ENCODE measurements at regions not wholly inside any gene's neighbourhood (a gene's known extent, or its start where the extent isn't known, plus 50 kb on each side); places are given as distances from the start of the nearest gene placed in this dataset.
"Not testable (repeated sequence)": the region's sequence is repeated elsewhere in the genome, so short reads cannot be mapped to it uniquely, and the experiment has no call there.

DNA sequence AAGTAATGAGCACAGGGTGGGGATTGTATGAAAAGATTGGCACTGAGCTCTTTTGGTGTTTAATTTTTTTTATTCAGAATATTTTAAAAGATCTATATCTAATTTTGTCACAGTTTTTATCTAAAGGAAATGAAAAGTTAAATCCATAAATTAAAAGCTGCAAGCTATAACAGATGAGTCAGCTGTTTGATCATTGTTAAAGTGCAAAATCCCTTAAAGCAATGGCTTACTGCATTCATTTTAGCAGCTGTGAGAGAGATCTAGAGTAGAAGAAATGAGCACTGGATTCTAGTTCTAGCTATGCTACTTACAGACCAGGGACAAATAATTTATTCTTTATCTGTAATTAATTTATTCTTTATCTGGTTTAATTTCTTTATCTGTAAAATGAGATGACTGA, 245.9 kb downstream of the CD109 start:
- H3K4me3 ChIP-seq, result no peak overlapping the region
- intact Hi-C loops (cut with DNase I; ENCODE audit: low total_unique reads), result no loop called here
- DNase-seq, result no peak
- H3K27me3 ChIP-seq, result no peaks in the 10 kb centered on the region
- TF ChIP-seq POLR2A (IDR thresholded peaks at IDR 0.05), result no peak
- TF ChIP-seq, protein P1, sequence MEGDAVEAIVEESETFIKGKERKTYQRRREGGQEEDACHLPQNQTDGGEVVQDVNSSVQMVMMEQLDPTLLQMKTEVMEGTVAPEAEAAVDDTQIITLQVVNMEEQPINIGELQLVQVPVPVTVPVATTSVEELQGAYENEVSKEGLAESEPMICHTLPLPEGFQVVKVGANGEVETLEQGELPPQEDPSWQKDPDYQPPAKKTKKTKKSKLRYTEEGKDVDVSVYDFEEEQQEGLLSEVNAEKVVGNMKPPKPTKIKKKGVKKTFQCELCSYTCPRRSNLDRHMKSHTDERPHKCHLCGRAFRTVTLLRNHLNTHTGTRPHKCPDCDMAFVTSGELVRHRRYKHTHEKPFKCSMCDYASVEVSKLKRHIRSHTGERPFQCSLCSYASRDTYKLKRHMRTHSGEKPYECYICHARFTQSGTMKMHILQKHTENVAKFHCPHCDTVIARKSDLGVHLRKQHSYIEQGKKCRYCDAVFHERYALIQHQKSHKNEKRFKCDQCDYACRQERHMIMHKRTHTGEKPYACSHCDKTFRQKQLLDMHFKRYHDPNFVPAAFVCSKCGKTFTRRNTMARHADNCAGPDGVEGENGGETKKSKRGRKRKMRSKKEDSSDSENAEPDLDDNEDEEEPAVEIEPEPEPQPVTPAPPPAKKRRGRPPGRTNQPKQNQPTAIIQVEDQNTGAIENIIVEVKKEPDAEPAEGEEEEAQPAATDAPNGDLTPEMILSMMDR (IDR thresholded peaks at IDR 0.05), result no peak
- H3K27ac ChIP-seq, result no peak overlapping the region
- H3K4me1 ChIP-seq, result no peaks in the 10 kb centered on the region
- no peaks in the 10 kb centered on the region for H3K9me3 ChIP-seq
- H3K36me3 ChIP-seq, result no peaks in the 10 kb centered on the region

DNA sequence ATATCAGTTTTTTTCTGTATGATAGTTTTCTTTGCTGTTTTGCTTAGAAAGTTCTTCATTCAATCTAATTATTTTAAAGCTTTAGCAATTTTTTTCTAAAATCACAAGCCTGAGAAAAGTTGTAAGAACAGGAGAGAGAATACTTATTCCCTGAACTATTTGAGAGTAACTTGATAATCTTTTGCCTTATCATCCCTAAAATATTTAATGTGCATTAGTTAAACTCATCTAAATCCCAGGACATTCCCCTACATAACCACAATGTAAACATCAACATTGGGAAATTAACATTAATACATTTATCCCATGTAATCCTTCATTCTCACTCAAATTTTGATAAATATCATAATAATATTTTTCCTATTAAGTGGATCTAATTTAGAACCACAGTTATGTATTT, 241.8 kb downstream of the CD109 start:
- Histone ChIP-seq H3K27ac (no peak overlapping the region), H3K9me3 (no peaks in the 10 kb centered on the region), H3K36me3 (no peaks in the 10 kb centered on the region), H3K4me3 (no peak overlapping the region), H3K4me1 (no peaks in the 10 kb centered on the region), H3K27me3 (no peaks in the 10 kb centered on the region)
- intact Hi-C loops (cut with DNase I; ENCODE audit: low total_unique reads), result no loop called here
- no peak for DNase-seq
- TF ChIP-seq, protein P1 (IDR thresholded peaks at IDR 0.05), result no peak
- TF ChIP-seq POLR2A (IDR thresholded peaks at IDR 0.05), result no peak

DNA sequence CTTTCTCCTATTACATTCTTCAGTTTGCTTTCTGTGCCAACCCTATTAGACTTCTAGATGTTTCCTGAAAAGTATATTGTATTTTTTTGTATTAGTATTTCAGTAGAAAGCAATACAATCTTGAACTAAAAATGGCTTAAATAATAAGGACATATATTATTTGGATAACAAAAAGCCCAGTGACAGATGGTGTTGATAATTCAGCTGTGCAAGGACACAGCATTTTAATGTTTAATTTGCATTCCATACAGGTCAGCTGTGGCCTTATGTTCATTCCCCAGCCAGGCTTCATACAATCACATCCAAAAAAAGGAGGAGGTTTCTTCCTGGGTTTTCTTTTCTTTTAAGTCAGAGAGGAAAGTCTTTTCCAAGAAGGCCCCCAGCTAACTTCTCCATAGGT, 236.9 kb downstream of the CD109 start:
- Histone ChIP-seq H3K36me3 (no peaks in the 10 kb centered on the region), H3K27me3 (no peaks in the 10 kb centered on the region), H3K4me3 (no peak overlapping the region), H3K4me1 (no peaks in the 10 kb centered on the region), H3K9me3 (no peaks in the 10 kb centered on the region), H3K27ac (no peak overlapping the region)
- intact Hi-C loops (cut with DNase I; ENCODE audit: low total_unique reads), result no loop called here
- DNase-seq, result no peak
- TF ChIP-seq POLR2A (IDR thresholded peaks at IDR 0.05), result no peak
- TF ChIP-seq, protein P1 (IDR thresholded peaks at IDR 0.05), result no peak

DNA sequence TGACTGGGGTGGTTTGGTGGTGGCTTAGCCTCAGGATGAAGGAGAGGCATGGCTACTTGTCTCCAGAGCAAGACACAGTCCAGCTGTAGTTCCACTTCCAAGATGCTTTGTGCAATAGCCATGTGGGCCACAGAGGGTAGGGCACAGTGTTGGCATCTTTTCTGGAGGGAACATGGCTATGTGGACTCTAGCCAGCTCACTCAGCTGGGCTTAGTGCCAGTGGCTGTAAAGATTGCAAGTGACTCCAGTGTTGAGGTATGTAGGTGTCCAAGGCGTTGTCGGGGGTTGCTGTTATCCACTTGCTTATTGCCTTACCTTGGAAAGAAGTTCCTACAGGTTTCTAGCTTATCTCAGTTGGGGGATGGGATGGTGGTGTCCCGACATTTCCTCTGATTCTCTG, 233.4 kb downstream of the CD109 start:
- intact Hi-C loops (cut with DNase I; ENCODE audit: low total_unique reads), result no loop called here
- DNase-seq, result no peak
- H3K9me3 ChIP-seq, result no peaks in the 10 kb centered on the region
- H3K27me3 ChIP-seq, result no peaks in the 10 kb centered on the region
- H3K27ac ChIP-seq, result no peak overlapping the region
- no peaks in the 10 kb centered on the region for H3K36me3 ChIP-seq
- H3K4me3 ChIP-seq, result no peak overlapping the region
- no peak for TF ChIP-seq POLR2A (IDR thresholded peaks at IDR 0.05)
- TF ChIP-seq, protein P1 (IDR thresholded peaks at IDR 0.05), result no peak
- H3K4me1 ChIP-seq, result no peaks in the 10 kb centered on the region

DNA sequence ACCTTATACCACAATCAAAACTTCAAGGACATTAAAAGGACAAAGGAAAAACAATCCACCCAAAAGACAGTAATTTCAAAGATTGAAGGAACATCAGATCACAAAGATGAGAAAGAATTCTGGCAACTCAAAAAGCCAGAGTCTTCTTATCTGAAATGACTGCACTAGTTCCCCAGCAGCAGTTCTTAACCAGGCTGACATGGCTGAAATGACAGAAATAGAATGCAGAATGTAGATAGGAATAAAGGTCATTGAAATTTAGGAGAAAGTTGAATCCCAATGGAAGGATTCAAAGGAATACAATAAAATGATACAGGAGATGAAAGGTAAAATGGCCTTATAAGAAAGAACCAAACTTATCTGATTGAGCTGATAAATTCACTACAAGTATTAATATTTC, 231.4 kb downstream of the CD109 start:
- no peak for DNase-seq
- Histone ChIP-seq H3K27ac (no peak overlapping the region), H3K4me3 (no peak overlapping the region), H3K4me1 (no peaks in the 10 kb centered on the region), H3K36me3 (no peaks in the 10 kb centered on the region), H3K27me3 (no peaks in the 10 kb centered on the region), H3K9me3 (no peaks in the 10 kb centered on the region)
- TF ChIP-seq, protein P1 (IDR thresholded peaks at IDR 0.05), result no peak
- no peak for TF ChIP-seq POLR2A (IDR thresholded peaks at IDR 0.05)
- intact Hi-C loops (cut with DNase I; ENCODE audit: low total_unique reads), result no loop called here

DNA sequence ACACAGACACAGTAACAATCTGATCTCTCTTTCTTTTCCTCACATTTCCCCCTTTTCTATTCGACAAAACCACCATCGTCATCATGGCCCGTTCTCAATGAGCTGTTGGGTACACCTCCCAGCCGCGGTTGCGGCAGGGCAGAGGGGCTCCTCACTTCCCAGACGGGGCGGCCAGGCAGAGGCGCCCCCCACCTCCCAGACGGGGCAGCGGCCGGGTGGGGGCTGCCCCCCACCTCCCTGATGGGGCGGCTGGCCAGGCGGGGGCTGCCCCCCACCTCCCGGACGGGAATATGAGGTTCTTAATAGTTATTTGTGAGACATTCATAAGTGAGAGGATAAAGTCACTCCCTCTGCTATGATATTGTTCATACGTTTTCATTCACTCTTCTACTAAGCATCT, 229.7 kb downstream of the CD109 start:
- DNase-seq; H3K4me3 ChIP-seq; H3K9me3 ChIP-seq; H3K27ac ChIP-seq; H3K27me3 ChIP-seq; intact Hi-C loops (cut with DNase I; ENCODE audit: low total_unique reads); H3K36me3 ChIP-seq; H3K4me1 ChIP-seq: not testable (repeated sequence)

All from uterus (tissue), 3 donors.